ENCODE measurements at regions not wholly inside any gene's neighbourhood (a gene's known extent, or its start where the extent isn't known, plus 50 kb on each side); places are given as distances from the start of the nearest gene placed in this dataset.

- TF ChIP-seq CHD4 (IDR thresholded peaks at IDR 0.05; ENCODE audit: insufficient read depth, insufficient replicate concordance, low read depth, low read length, poor library complexity, severe bottlenecking) = no peak
- TF ChIP-seq NUFIP1 (IDR thresholded peaks at IDR 0.05; ENCODE audit: partially characterized antibody) = no peak
- TF ChIP-seq PATZ1 (CRISPR knock-in tag; IDR thresholded peaks at IDR 0.05; ENCODE audit: borderline replicate concordance) = no peak
- TF ChIP-seq ZNF449 (CRISPR knock-in tag; IDR thresholded peaks at IDR 0.05) = no peak
- TF ChIP-seq ZNF232 (CRISPR knock-in tag; IDR thresholded peaks at IDR 0.05) = no peak
- TF ChIP-seq ZNF75A (CRISPR knock-in tag; IDR thresholded peaks at IDR 0.05) = no peak
- TF ChIP-seq SRF (CRISPR knock-in tag; IDR thresholded peaks at IDR 0.05) = no peak
Measured at GRCh38 chr2:107325981-107326786, 440.2 kb upstream of the ST6GAL2 start (continued).

Measured in K562 (cell line).